Nephron (organoid): ENCODE measurements at regions not wholly inside any gene's neighbourhood (a gene's known extent, or its start where the extent isn't known, plus 50 kb on each side); places are given as distances from the start of the nearest gene placed in this dataset.
"Not testable (repeated sequence)": the region's sequence is repeated elsewhere in the genome, so short reads cannot be mapped to it uniquely, and the experiment has no call there.

Source experiments
- H3K27ac Mint-ChIP-seq, 3 experiments: 2 replicates each; pipeline ENCODE4 v1.8.0; 2020; ENCODE audit warnings: mixed read lengths in 3 of 3, mild to moderate bottlenecking in 2 of 3, moderate library complexity in 1 of 3
- H3K27me3 Mint-ChIP-seq: 2 replicates; pipeline ENCODE4 v1.8.0; 2021; ENCODE audit warnings: low read depth, mild to moderate bottlenecking, moderate library complexity, mixed read lengths
- H3K36me3 Mint-ChIP-seq: 2 replicates; pipeline ENCODE4 v1.8.0; 2020; ENCODE audit warnings: low read depth, mixed read lengths
- H3K4me1 Mint-ChIP-seq: 2 replicates; pipeline ENCODE4 v1.8.0; 2020; ENCODE audit warnings: mixed read lengths
- H3K4me3 Mint-ChIP-seq, 3 experiments: 2 replicates each; pipeline ENCODE4 v1.8.0; 2020; ENCODE audit warnings: mild to moderate bottlenecking in 3 of 3, mixed read lengths in 3 of 3, moderate library complexity in 2 of 3
- H3K9me3 Mint-ChIP-seq: 2 replicates; pipeline ENCODE4 v1.8.0; 2020; ENCODE audit warnings: mixed read lengths
- TF ChIP-seq, protein P1 (sequence below), 3 experiments: fragments of 200-600 bp; sonication (generic); IDR thresholded peaks; one replicate each; pipeline ENCODE4 v1.5.0; 2021; ENCODE audit warnings: antibody characterized with exemption in 3 of 3; ENCODE audit not compliant: unreplicated experiment in 3 of 3

DNA sequence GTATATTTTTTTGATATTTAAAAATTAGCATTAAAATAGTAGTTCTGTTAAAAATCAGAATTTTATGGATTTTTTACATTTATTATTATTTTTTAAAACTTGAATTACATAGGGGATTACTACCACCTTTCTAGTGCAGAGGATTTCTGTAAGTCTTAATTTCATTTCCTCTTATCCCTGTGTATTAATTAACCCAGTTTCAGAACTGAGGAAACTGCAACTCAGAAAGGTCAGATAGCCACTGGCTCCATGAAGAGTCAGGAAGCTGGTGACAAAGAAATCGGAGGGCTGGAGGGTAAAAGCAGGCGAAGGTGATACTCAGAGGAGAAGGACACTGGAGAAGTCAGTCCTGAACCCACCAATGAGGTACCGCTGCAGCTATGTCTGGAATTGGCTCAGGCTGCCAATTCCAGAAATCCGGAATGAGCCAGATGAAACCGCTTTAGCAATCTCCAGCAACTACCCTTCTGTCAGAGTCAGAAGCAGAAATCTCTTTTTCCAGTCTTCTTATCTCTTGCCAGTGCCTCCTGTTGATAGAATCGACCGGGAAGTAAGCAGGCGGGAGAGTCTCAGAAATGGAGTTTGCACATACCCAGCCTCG is 308.5 kb downstream of the SV2B start:
- Mint-ChIP-seq H3K4me3 (no peak overlapping the region), H3K9me3 (no peaks in the 10 kb centered on the region), H3K27me3 (no peaks in the 10 kb centered on the region), H3K36me3 (no peaks in the 10 kb centered on the region), H3K27ac (no peak overlapping the region), H3K4me1 (peaks cover 6% of the 10 kb centered on the region)
- TF ChIP-seq, protein P1, sequence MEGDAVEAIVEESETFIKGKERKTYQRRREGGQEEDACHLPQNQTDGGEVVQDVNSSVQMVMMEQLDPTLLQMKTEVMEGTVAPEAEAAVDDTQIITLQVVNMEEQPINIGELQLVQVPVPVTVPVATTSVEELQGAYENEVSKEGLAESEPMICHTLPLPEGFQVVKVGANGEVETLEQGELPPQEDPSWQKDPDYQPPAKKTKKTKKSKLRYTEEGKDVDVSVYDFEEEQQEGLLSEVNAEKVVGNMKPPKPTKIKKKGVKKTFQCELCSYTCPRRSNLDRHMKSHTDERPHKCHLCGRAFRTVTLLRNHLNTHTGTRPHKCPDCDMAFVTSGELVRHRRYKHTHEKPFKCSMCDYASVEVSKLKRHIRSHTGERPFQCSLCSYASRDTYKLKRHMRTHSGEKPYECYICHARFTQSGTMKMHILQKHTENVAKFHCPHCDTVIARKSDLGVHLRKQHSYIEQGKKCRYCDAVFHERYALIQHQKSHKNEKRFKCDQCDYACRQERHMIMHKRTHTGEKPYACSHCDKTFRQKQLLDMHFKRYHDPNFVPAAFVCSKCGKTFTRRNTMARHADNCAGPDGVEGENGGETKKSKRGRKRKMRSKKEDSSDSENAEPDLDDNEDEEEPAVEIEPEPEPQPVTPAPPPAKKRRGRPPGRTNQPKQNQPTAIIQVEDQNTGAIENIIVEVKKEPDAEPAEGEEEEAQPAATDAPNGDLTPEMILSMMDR (IDR thresholded peaks at IDR 0.05; ENCODE audit: unreplicated experiment in 3 of 3): no peak

DNA sequence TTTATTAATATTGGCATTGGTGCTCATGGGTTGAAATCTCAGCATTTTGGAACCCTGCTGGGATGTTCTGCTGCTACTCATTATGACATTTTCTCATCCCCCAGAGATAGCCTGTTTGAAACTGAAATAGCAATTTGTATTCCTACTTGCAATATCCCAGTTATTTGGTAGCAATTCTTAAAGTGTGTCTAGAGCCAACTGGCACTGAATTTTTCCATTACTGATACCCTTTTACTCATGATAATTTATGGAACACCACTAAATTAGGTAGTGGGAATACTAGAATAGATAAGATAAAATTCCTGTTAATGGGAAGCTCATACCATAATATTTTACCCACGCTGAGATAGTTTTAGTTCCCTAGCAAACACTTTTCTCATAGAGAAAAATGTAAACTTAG is 309.3 kb downstream of the SV2B start:
- TF ChIP-seq, protein P1 (IDR thresholded peaks at IDR 0.05; ENCODE audit: unreplicated experiment in 3 of 3): no peak
- Mint-ChIP-seq H3K9me3 (peaks cover 3% of the 10 kb centered on the region), H3K4me1 (peaks cover 6% of the 10 kb centered on the region), H3K27ac (no peak overlapping the region), H3K36me3 (no peaks in the 10 kb centered on the region), H3K4me3 (no peak overlapping the region), H3K27me3 (no peaks in the 10 kb centered on the region)

DNA sequence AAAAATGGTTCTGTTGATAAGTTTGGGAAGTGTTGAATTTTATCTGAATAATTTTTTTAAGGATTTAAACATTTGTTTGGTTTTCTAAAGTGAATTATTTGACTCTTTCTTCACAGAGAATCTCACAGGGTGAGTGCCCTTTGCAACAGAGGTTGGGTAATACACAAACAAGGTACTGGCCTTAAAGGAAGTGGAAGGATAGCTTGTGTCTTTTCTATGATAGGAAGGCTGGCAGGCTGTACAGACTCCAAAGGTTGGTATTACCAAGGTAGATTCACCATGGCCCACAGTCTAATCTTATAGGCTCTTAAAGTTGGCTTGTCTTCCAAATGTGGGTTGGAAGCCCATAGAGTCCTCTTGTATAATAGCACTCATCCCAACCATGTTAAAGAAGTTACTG is 311.5 kb downstream of the SV2B start:
- TF ChIP-seq, protein P1 (IDR thresholded peaks at IDR 0.05; ENCODE audit: unreplicated experiment in 3 of 3): no peak
- peaks cover 10% of the 10 kb centered on the region for H3K9me3 Mint-ChIP-seq
- peaks cover 6% of the 10 kb centered on the region for H3K4me1 Mint-ChIP-seq
- no peak overlapping the region for H3K4me3 Mint-ChIP-seq
- H3K27me3 Mint-ChIP-seq: peaks cover 3% of the 10 kb centered on the region
- H3K27ac Mint-ChIP-seq: no peak overlapping the region
- H3K36me3 Mint-ChIP-seq: no peaks in the 10 kb centered on the region

DNA sequence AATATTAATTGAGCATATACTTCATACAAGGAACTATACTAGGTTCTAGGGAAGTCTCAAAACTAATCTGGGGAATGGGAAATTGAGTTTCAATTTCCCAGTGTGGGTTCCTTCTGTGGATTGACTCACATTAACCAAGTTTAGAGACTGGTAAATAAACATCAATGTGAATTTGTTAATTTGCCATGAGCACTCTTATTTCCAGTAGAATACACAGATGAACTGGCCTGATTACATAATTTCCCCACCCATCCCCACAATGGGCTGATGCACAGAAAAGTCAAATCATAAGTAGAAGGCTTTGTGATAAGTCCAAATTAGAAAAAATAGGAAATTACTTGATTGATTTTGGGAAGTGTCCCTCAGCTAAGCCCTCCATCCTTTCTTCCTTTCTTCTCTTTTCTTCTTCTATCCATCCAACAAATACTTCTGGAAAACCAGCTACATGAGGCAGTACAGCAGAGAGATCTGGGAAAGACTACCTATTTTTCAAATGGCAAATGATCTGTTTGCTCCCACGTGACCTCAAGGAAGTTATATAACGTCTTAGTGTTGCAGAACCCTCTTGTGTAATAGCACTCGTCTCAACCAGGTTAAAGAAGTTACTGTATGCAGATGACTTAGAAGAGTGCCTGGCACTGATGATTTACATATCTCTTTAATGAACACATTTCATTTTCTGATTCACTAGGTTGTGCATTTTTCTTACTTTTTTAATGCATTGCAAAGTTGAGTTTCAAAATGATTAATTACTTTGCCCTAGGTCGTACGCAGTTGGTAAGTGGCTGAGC is 312.3 kb downstream of the SV2B start:
- TF ChIP-seq, protein P1 (IDR thresholded peaks at IDR 0.05; ENCODE audit: unreplicated experiment in 3 of 3): no peak
- H3K4me3 Mint-ChIP-seq: no peak overlapping the region
- no peak overlapping the region for H3K27ac Mint-ChIP-seq
- no peaks in the 10 kb centered on the region for H3K36me3 Mint-ChIP-seq
- peaks cover 3% of the 10 kb centered on the region for H3K27me3 Mint-ChIP-seq
- H3K9me3 Mint-ChIP-seq: peaks cover 10% of the 10 kb centered on the region
- H3K4me1 Mint-ChIP-seq: peaks cover 2% of the 10 kb centered on the region

DNA sequence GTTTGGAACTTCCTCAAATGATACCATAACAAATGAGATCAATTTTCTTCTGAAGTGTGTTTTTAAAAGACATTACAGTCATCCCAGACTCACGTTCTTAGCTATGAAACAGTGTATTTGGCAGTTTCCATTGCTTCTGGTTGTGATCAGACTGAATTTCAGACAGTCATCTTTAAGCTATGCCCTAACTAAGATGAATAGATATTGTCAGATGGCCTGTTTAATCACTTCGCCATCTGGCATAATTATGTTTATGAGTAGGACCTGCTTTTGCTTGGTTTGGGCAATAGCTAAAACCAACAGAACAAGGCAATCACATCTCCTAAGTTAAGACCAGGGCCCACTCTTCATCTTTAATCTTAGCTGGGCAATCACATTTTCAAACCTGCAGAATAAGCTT is 313.1 kb downstream of the SV2B start:
- Mint-ChIP-seq H3K36me3 (no peaks in the 10 kb centered on the region), H3K4me3 (no peak overlapping the region), H3K4me1 (no peaks in the 10 kb centered on the region), H3K27me3 (peaks cover 3% of the 10 kb centered on the region), H3K9me3 (peaks cover 10% of the 10 kb centered on the region), H3K27ac (no peak overlapping the region)
- TF ChIP-seq, protein P1 (IDR thresholded peaks at IDR 0.05; ENCODE audit: unreplicated experiment in 3 of 3): no peak

DNA sequence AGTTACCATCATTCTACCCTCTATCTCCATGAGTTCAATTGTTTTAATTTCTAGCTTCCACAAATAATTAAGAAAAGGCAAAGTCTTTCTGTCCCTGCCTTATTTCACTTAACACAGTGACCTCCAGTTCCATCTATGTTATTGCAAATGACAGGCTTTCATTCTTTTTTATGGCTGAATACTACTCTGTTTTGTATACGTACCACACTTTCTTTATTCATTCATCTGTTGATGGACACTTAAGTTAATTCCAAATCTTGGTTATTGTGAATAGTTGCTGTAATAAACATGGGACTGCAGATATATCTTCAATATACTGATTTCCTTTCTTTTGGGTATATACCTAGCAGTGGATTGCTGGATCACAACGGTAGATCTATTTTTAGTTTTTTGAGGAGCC is 314.1 kb downstream of the SV2B start:
- no peaks in the 10 kb centered on the region for H3K36me3 Mint-ChIP-seq
- TF ChIP-seq, protein P1 (IDR thresholded peaks at IDR 0.05; ENCODE audit: unreplicated experiment in 3 of 3): no peak
- H3K4me1 Mint-ChIP-seq: no peaks in the 10 kb centered on the region
- H3K9me3 Mint-ChIP-seq: peaks cover 10% of the 10 kb centered on the region
- H3K4me3 Mint-ChIP-seq: no peak overlapping the region
- peaks cover 3% of the 10 kb centered on the region for H3K27me3 Mint-ChIP-seq
- H3K27ac Mint-ChIP-seq: no peak overlapping the region

DNA sequence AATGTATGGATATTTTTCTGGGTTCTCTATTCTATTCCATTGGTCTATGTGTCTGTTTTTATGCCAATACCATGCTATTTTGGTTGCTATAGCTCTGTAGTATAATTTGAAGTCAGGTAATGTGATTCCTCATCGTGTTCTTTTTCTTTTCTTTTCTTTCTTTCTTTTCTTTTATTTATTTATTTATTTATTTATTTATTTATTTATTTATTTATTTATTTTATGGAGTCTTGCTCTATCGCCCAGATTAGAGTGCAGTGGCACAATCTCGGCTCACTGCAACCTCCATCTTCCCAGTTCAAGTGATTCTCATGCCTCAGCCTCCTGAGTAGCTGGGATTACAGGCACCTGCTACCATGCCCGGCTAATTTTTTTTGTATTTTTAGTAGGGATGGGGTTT is 315.2 kb downstream of the SV2B start:
- not testable (repeated sequence) for H3K4me1 Mint-ChIP-seq, H3K27ac Mint-ChIP-seq, H3K36me3 Mint-ChIP-seq, H3K27me3 Mint-ChIP-seq, H3K4me3 Mint-ChIP-seq
- H3K9me3 Mint-ChIP-seq: peaks cover 10% of the 10 kb centered on the region
